ENCODE measurements at regions not wholly inside any gene's neighbourhood (a gene's known extent, or its start where the extent isn't known, plus 50 kb on each side); places are given as distances from the start of the nearest gene placed in this dataset.

DNA sequence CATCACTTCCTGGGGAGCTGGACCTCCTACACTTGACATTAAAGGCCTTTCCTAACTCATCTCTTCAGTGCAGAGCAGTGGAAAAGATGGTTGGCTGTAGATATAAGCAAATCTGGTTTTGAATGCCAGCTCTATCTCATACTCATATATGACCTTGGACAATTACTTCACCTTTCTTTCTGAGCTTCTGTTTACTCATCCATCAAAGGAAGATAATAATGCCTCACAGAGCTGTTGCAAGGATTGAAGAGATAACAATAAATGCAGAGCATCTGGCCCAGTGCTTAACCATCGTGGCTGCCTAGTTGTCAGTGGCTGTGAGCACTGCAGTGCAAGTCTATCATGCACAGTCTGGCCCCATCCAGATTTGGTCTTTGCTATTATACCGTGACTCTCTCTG lies 148.1 kb upstream of the EOLA2 start:
- Histone ChIP-seq H3K56ac (ENCODE audit: insufficient read length, low read depth, low read length) (no peak overlapping the region), H2BK12ac (ENCODE audit: insufficient read length, low read depth, low read length) (no peak overlapping the region), H2BK5ac (ENCODE audit: insufficient read length, low read length) (no peak overlapping the region), H2AFZ (ENCODE audit: low read length) (no peak overlapping the region), H4K91ac (ENCODE audit: insufficient read length, low read depth, low read length) (no peak overlapping the region), H3K4me2 (ENCODE audit: insufficient read depth, insufficient read length, low read length) (no peak overlapping the region), H3K4me1 (ENCODE audit: insufficient read depth, low read length) (no peaks in the 10 kb centered on the region), H3K18ac (ENCODE audit: insufficient read length, low read depth, low read length) (no peak overlapping the region), H3T11ph (ENCODE audit: low read length) (no peak overlapping the region), H3K14ac (ENCODE audit: insufficient read depth, low read length) (no peak overlapping the region), H3K79me2 (ENCODE audit: insufficient read depth, low read length) (no peaks in the 10 kb centered on the region), H3K23ac (ENCODE audit: insufficient read length, low read depth, low read length) (no peak overlapping the region), H3K79me1 (ENCODE audit: insufficient read depth, low read depth, low read length, poor library complexity, severe bottlenecking) (no peaks in the 10 kb centered on the region), H3K9me3 (ENCODE audit: control insufficient read depth, low read depth, low read length) (peaks cover 39% of the 10 kb centered on the region), H2BK20ac (ENCODE audit: low read depth, low read length, poor library complexity, severe bottlenecking) (no peak overlapping the region), H4K5ac (ENCODE audit: insufficient read length, low read depth, low read length) (no peak overlapping the region), H4K20me1 (ENCODE audit: control insufficient read depth, insufficient read depth, insufficient read length) (no peaks in the 10 kb centered on the region), H3K27me3 (ENCODE audit: insufficient read depth, low read length) (no peaks in the 10 kb centered on the region), H3K23me2 (ENCODE audit: insufficient read length, low read depth, low read length, poor library complexity, severe bottlenecking) (no peaks in the 10 kb centered on the region), H3K27ac (ENCODE audit: insufficient read length, low read depth, low read length) (no peak overlapping the region), H4K8ac (replicated peaks; ENCODE audit: insufficient read length, low read depth, low read length) (no peak overlapping the region), H2AK5ac (ENCODE audit: insufficient read length, low read length) (no peak overlapping the region), H2BK120ac (ENCODE audit: low read depth, low read length, poor library complexity, severe bottlenecking) (no peak overlapping the region), H3K4ac (ENCODE audit: low read depth, low read length) (no peak overlapping the region), H2BK15ac (ENCODE audit: low read depth, low read length) (no peak overlapping the region), H3K9ac (ENCODE audit: extremely low read depth, insufficient read length, low read length) (no peak overlapping the region)
- peaks cover 61 to 72% of the 10 kb centered on the region in 2 experiments for H3K9me3 Mint-ChIP-seq
- H3K27me3 Mint-ChIP-seq (ENCODE audit: low read depth) = peaks cover 2% of the 10 kb centered on the region; the same call in 1 of the 2 replicates
- no peak overlapping the region for H3K4me3 Mint-ChIP-seq
- H3K4me1 Mint-ChIP-seq = peaks cover 0 to 3% of the 10 kb centered on the region in 2 experiments; a peak in 2 of 4 replicates
- WGBS (ENCODE audit: extremely low coverage, insufficient read length, low lambda C conversion rate) = no CpG with 5 or more reads among the region's 2 CpGs
- H3K27ac Mint-ChIP-seq = no peak overlapping the region
- no peak for TF ChIP-seq CTCF (conservative IDR thresholded peaks at IDR 0.05)
- no peak for DNase-seq
- peaks cover 0 to 1% (median 0%) of the 10 kb centered on the region in 3 experiments; a peak in 2 of 7 replicates for H3K36me3 Mint-ChIP-seq (ENCODE audit: insufficient read depth in 1 of 3, low read depth in 3 of 3)
